Parathyroid adenoma (tissue), 2 donors: ENCODE measurements at regions not wholly inside any gene's neighbourhood (a gene's known extent, or its start where the extent isn't known, plus 50 kb on each side); places are given as distances from the start of the nearest gene placed in this dataset.

Experiments used
- H2AFZ ChIP-seq: fragments of 300-600 bp; sonication (generic); one replicate; pipeline ENCODE4 v1.7.0; 2017; ENCODE audit warnings: antibody characterized with exemption, mild to moderate bottlenecking
- H3K27ac ChIP-seq: fragments of 300-600 bp; sonication (generic); one replicate; pipeline ENCODE4 v1.7.0; 2017
- H3K27me3 ChIP-seq: fragments of 300-600 bp; sonication (generic); one replicate; pipeline ENCODE4 v1.7.0; 2017; ENCODE audit warnings: low read length; ENCODE audit not compliant: control insufficient read depth, insufficient read depth
- H3K36me3 ChIP-seq: fragments of 300-600 bp; sonication (generic); one replicate; pipeline ENCODE4 v1.7.0; 2017; ENCODE audit warnings: low read length; ENCODE audit not compliant: control insufficient read depth, insufficient read depth
- H3K4me1 ChIP-seq: fragments of 300-600 bp; sonication (generic); one replicate; pipeline ENCODE4 v1.7.0; 2017; ENCODE audit warnings: control low read depth
- H3K4me2 ChIP-seq: fragments of 300-600 bp; sonication (generic); one replicate; pipeline ENCODE4 v1.7.0; 2017; ENCODE audit warnings: low read length
- H3K4me3 ChIP-seq: fragments of 300-600 bp; sonication (generic); one replicate; pipeline ENCODE4 v1.7.0; 2017; ENCODE audit warnings: low read depth, low read length
- H3K79me2 ChIP-seq: fragments of 300-600 bp; sonication (generic); one replicate; pipeline ENCODE4 v1.7.0; 2017; ENCODE audit warnings: control low read depth
- H3K9ac ChIP-seq: fragments of 300-600 bp; sonication (generic); one replicate; pipeline ENCODE4 v1.7.0; 2017; ENCODE audit warnings: mild to moderate bottlenecking
- H3K9me3 ChIP-seq: fragments of 300-600 bp; sonication (generic); one replicate; pipeline ENCODE4 v1.7.0; 2017; ENCODE audit warnings: low read length; ENCODE audit not compliant: control insufficient read depth
- TF ChIP-seq, protein P1 (sequence below): fragments of 300-600 bp; sonication (generic); IDR thresholded peaks from one replicate; pipeline ENCODE4 v1.7.0; 2017; ENCODE audit warnings: antibody characterized with exemption, mild to moderate bottlenecking
- donor health status: primary hyperparathyroidism.

- TF ChIP-seq, protein P1, sequence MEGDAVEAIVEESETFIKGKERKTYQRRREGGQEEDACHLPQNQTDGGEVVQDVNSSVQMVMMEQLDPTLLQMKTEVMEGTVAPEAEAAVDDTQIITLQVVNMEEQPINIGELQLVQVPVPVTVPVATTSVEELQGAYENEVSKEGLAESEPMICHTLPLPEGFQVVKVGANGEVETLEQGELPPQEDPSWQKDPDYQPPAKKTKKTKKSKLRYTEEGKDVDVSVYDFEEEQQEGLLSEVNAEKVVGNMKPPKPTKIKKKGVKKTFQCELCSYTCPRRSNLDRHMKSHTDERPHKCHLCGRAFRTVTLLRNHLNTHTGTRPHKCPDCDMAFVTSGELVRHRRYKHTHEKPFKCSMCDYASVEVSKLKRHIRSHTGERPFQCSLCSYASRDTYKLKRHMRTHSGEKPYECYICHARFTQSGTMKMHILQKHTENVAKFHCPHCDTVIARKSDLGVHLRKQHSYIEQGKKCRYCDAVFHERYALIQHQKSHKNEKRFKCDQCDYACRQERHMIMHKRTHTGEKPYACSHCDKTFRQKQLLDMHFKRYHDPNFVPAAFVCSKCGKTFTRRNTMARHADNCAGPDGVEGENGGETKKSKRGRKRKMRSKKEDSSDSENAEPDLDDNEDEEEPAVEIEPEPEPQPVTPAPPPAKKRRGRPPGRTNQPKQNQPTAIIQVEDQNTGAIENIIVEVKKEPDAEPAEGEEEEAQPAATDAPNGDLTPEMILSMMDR: no peak
- H3K27ac ChIP-seq: no peak overlapping the region
- no peaks in the 10 kb centered on the region for H3K9me3 ChIP-seq
- no peaks in the 10 kb centered on the region for H3K4me1 ChIP-seq
- H3K79me2 ChIP-seq: no peaks in the 10 kb centered on the region
- no peak overlapping the region for H3K4me3 ChIP-seq
- no peaks in the 10 kb centered on the region for H3K36me3 ChIP-seq
- no peak overlapping the region for H3K4me2 ChIP-seq
- no peaks in the 10 kb centered on the region for H3K27me3 ChIP-seq
- no peak overlapping the region for H3K9ac ChIP-seq
- H2AFZ ChIP-seq: no peak overlapping the region
These were observed 372.9 kb upstream of the TENM3 start for GRCh38 chr4:181870326-181870725.

- Histone ChIP-seq H3K27ac (no peak overlapping the region), H3K36me3 (no peaks in the 10 kb centered on the region), H3K27me3 (no peaks in the 10 kb centered on the region), H3K9ac (no peak overlapping the region), H3K9me3 (no peaks in the 10 kb centered on the region), H3K4me1 (no peaks in the 10 kb centered on the region), H3K4me2 (no peak overlapping the region), H2AFZ (no peak overlapping the region), H3K79me2 (no peaks in the 10 kb centered on the region), H3K4me3 (no peak overlapping the region)
- TF ChIP-seq, protein P1: no peak
These were observed 368.6 kb upstream of the TENM3 start for GRCh38 chr4:181874602-181875001.

- Histone ChIP-seq H3K4me3 (no peak overlapping the region), H3K79me2 (no peaks in the 10 kb centered on the region), H3K27ac (no peak overlapping the region), H3K4me1 (no peaks in the 10 kb centered on the region), H2AFZ (no peak overlapping the region), H3K36me3 (no peaks in the 10 kb centered on the region), H3K9ac (no peak overlapping the region), H3K9me3 (no peaks in the 10 kb centered on the region), H3K4me2 (no peak overlapping the region), H3K27me3 (no peaks in the 10 kb centered on the region)
- TF ChIP-seq, protein P1: no peak
These were observed 365.8 kb upstream of the TENM3 start for GRCh38 chr4:181877329-181877848.

GRCh38 chr4:181890031-181890430, 353.2 kb upstream of the TENM3 start:
- no peaks in the 10 kb centered on the region for H3K9me3 ChIP-seq
- H3K4me3 ChIP-seq: no peak overlapping the region
- no peaks in the 10 kb centered on the region for H3K27me3 ChIP-seq
- no peak overlapping the region for H3K4me2 ChIP-seq
- H3K4me1 ChIP-seq: no peaks in the 10 kb centered on the region
- no peaks in the 10 kb centered on the region for H3K36me3 ChIP-seq
- TF ChIP-seq, protein P1: no peak
- H3K27ac ChIP-seq: no peak overlapping the region
- no peak overlapping the region for H3K9ac ChIP-seq
- H2AFZ ChIP-seq: no peak overlapping the region
- no peaks in the 10 kb centered on the region for H3K79me2 ChIP-seq

DNA sequence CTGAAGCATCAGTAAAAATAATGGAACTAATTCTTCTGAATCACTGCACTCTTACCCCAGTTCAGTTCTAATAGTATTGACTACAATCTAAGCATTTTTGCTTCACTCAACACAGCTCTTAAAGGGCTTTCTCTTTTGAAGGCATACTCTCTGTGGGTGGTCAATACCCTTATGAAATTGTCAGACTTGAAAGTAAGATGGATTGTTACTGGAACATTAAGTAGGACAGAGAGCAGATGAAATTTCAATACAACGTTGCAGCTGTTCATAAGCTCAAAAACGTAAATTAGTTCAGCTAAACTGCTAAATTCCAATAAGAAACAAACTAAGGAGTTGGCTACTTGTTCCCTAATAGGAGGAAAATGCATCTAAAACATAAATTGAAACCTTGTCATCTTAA, 352.3 kb upstream of the TENM3 start:
- Histone ChIP-seq H3K9ac (no peak overlapping the region), H3K36me3 (no peaks in the 10 kb centered on the region), H3K9me3 (no peaks in the 10 kb centered on the region), H3K27me3 (no peaks in the 10 kb centered on the region), H3K4me1 (no peaks in the 10 kb centered on the region), H2AFZ (no peak overlapping the region), H3K4me3 (no peak overlapping the region), H3K4me2 (no peak overlapping the region), H3K27ac (no peak overlapping the region), H3K79me2 (no peaks in the 10 kb centered on the region)
- TF ChIP-seq, protein P1: no peak
